HCT116 (cell line): ENCODE measurements at regions not wholly inside any gene's neighbourhood (a gene's known extent, or its start where the extent isn't known, plus 50 kb on each side); places are given as distances from the start of the nearest gene placed in this dataset.
"Not testable (repeated sequence)": the region's sequence is repeated elsewhere in the genome, so short reads cannot be mapped to it uniquely, and the experiment has no call there.

Experiments
- ATAC-seq: fragments of 200-7000 bp; cut with Tn5 transposase; 2 replicates; pipeline ENCODE4 v1.9.1; 2020; ENCODE audit warnings: mild to moderate bottlenecking, moderate library complexity
- BruUV-seq: library from RNA; stranded (reverse); fragments of 400-500 nt; replicated peaks from 2 replicates; lab custom pipeline; 2021; lab: Mats Ljungman, UMichigan
- CTCF ChIA-PET: fragments of 300-600 bp; sonication (Branson Sonifier 250); formaldehyde crosslinking; loops from one replicate; lab custom pipeline; 2021; ENCODE audit warnings: antibody characterized with exemption; lab: Charles Lee
- POLR2A ChIA-PET: fragments of 300-600, 350-600 bp; sonication (Branson Sonifier 250); formaldehyde crosslinking; loops from one replicate; lab custom pipeline; 2021; ENCODE audit warnings: antibody characterized with exemption; lab: Charles Lee
- RAD21 ChIA-PET, 2 experiments: fragments of 300-600 bp; sonication (Branson Sonifier 250); formaldehyde crosslinking; loops; one replicate each; lab custom pipeline; 2023; ENCODE audit warnings: low total read pairs in 2 of 2; ENCODE audit not compliant: uncharacterized antibody in 2 of 2, unreplicated experiment in 2 of 2, low non-redundant PET in 1 of 2; lab: Charles Lee
- DNase-seq: peaks from one replicate; pipeline ENCODE4 v3.0.0-alpha.2; 2010; ENCODE audit warnings: low read depth, low spot score
- H2AFZ ChIP-seq: fragments of 200-600 bp; shearing (Covaris generic), sonication (generic); 2 replicates; pipeline ENCODE4 v1.6.1; 2017; ENCODE audit warnings: low read depth, mixed run types, mixed read lengths, antibody characterized with exemption, low read length; ENCODE audit not compliant: poor library complexity, severe bottlenecking
- H3K27ac ChIP-seq: 2 replicates; pipeline ENCODE4 v1.5.1; 2012; ENCODE audit warnings: low read depth, low read length
- H3K27me3 ChIP-seq: fragments of 200-600 bp; sonication (generic); 2 replicates; pipeline ENCODE4 v1.6.1; 2016; ENCODE audit warnings: mixed run types, low read length, mixed read lengths; ENCODE audit not compliant: insufficient read depth
- H3K36me3 ChIP-seq, 2 experiments: fragments of 200-500 bp in 1 of 2; fragments of 200-600 bp in 1 of 2; sonication (Bioruptor generic) in 1 of 2; sonication (generic) in 1 of 2; 2 replicates each; pipeline versions ENCODE4 v1.5.1 to v1.6.1; 2014 to 2016; ENCODE audit warnings: low read length in 2 of 2, inconsistent platforms in 1 of 2, mixed read lengths in 1 of 2, mixed run types in 1 of 2; ENCODE audit not compliant: insufficient read depth in 2 of 2, control insufficient read depth in 1 of 2
- H3K4me1 ChIP-seq, 2 experiments: fragments of 200-600 bp in 1 of 2; sonication (generic) in 1 of 2; 2 replicates each; pipeline versions ENCODE4 v1.5.1 to v1.6.1; 2012 to 2017; ENCODE audit warnings: low read length in 2 of 2, inconsistent platforms in 1 of 2, mild to moderate bottlenecking in 1 of 2, mixed read lengths in 1 of 2, mixed run types in 1 of 2, moderate library complexity in 1 of 2; ENCODE audit not compliant: insufficient read depth in 2 of 2, control insufficient read depth in 1 of 2
- H3K4me2 ChIP-seq: fragments of 200-600 bp; sonication (generic); 2 replicates; pipeline ENCODE4 v1.6.1; 2017; ENCODE audit warnings: mixed run types, low read length, mixed read lengths
- H3K4me3 ChIP-seq, 2 experiments: fragments of 200-600 bp in 1 of 2; sonication (generic) in 1 of 2; replicated peaks in 1 of 2; 2 replicates each; pipeline ENCODE4 v1.5.1; 2011 to 2016; ENCODE audit warnings: low read length in 2 of 2, control low read depth in 1 of 2, low read depth in 1 of 2, mild to moderate bottlenecking in 1 of 2, mixed read lengths in 1 of 2, mixed run types in 1 of 2
- H3K79me2 ChIP-seq: fragments of 200-600 bp; sonication (generic); 2 replicates; pipeline ENCODE4 v1.6.1; 2017; ENCODE audit warnings: mild to moderate bottlenecking, mixed run types, low read length, moderate library complexity, mixed read lengths; ENCODE audit not compliant: insufficient read depth
- H3K9ac ChIP-seq: fragments of 200-600 bp; sonication (generic); 2 replicates; pipeline ENCODE4 v1.6.1; 2016; ENCODE audit warnings: low read length, mixed read lengths
- H3K9me2 ChIP-seq: fragments of 200-600 bp; sonication (generic), shearing (Covaris generic); 2 replicates; pipeline ENCODE4 v1.6.1; 2017; ENCODE audit warnings: mixed run types, mild to moderate bottlenecking, moderate library complexity; ENCODE audit not compliant: insufficient read depth
- H3K9me3 ChIP-seq, 2 experiments: fragments of 200-500 bp in 1 of 2; fragments of 200-600 bp in 1 of 2; sonication (Bioruptor generic) in 1 of 2; sonication (generic) in 1 of 2; 2 replicates each; pipeline ENCODE4 v1.6.1; 2014 to 2017; ENCODE audit warnings: low read length in 2 of 2, mixed read lengths in 2 of 2, inconsistent platforms in 1 of 2, low read depth in 1 of 2, mild to moderate bottlenecking in 1 of 2, mixed run types in 1 of 2, moderate library complexity in 1 of 2; ENCODE audit not compliant: control insufficient read depth in 1 of 2, insufficient read depth in 1 of 2
- H4K20me1 ChIP-seq: fragments of 200-600 bp; sonication (generic), shearing (Covaris generic); 2 replicates; pipeline ENCODE4 v1.6.1; 2017; ENCODE audit warnings: mixed run types, mild to moderate bottlenecking, moderate library complexity; ENCODE audit not compliant: insufficient read depth
- CBX3 ChIP-seq: IDR thresholded peaks from 2 replicates; pipeline ENCODE4 v1.6.1; 2012; ENCODE audit warnings: low read depth
- CEBPB ChIP-seq: IDR thresholded peaks from 2 replicates; pipeline ENCODE4 v1.6.1; 2012; ENCODE audit warnings: low read depth
- EGR1 ChIP-seq: IDR thresholded peaks from 2 replicates; pipeline ENCODE4 v1.6.1; 2012; ENCODE audit warnings: low read depth
- ELF1 ChIP-seq: IDR thresholded peaks from 2 replicates; pipeline ENCODE4 v1.6.1; 2012; ENCODE audit warnings: low read depth, borderline replicate concordance
- EZH2phosphoT487 ChIP-seq: fragments of 200-600 bp; IDR thresholded peaks from 2 replicates; pipeline ENCODE4 v1.6.1; 2018; ENCODE audit warnings: antibody characterized with exemption, borderline replicate concordance
- JUND ChIP-seq: IDR thresholded peaks from 2 replicates; pipeline ENCODE4 v1.6.1; 2012
- POLR2A ChIP-seq: IDR thresholded peaks from 2 replicates; pipeline ENCODE4 v1.7.0; 2011; ENCODE audit warnings: borderline replicate concordance; ENCODE audit not compliant: insufficient read depth, insufficient read length; ENCODE audit errors: extremely low read depth
- POLR2AphosphoS5 ChIP-seq: IDR thresholded peaks from 2 replicates; pipeline ENCODE4 v1.6.1; 2011; ENCODE audit warnings: mild to moderate bottlenecking, low read depth, low read length, moderate library complexity
- SIN3A ChIP-seq: IDR thresholded peaks from 2 replicates; pipeline ENCODE4 v1.6.1; 2012; ENCODE audit warnings: low read depth
- SP1 ChIP-seq: IDR thresholded peaks from 2 replicates; pipeline ENCODE4 v1.6.1; 2012; ENCODE audit warnings: low read depth
- SRF ChIP-seq: IDR thresholded peaks from 2 replicates; pipeline ENCODE4 v1.6.1; 2012; ENCODE audit warnings: low read depth
- YY1 ChIP-seq: IDR thresholded peaks from 2 replicates; pipeline ENCODE4 v1.6.1; 2011; ENCODE audit warnings: low read length, low read depth, moderate library complexity, mild to moderate bottlenecking; ENCODE audit not compliant: insufficient replicate concordance; ENCODE audit errors: extremely low read depth
- ZFX ChIP-seq: fragments of 450-650 bp; IDR thresholded peaks from 2 replicates; pipeline ENCODE4 v1.6.1; 2017
- ZNF274 ChIP-seq: fragments of 200-500 bp; sonication (Bioruptor generic); IDR thresholded peaks from 2 replicates; pipeline ENCODE4 v1.6.1; 2014; ENCODE audit warnings: mild to moderate bottlenecking, low read depth, low read length, inconsistent platforms
- intact Hi-C: fragments of 100-400 bp; cut with micrococcal nuclease; formaldehyde crosslinking; loops from 2 replicates; pipeline ENCODE4 v1.10.0; 2022
- TF ChIP-seq, protein P1 (sequence below): IDR thresholded peaks from 2 replicates; pipeline ENCODE4 v1.6.1; 2011; ENCODE audit warnings: mild to moderate bottlenecking, low read length, moderate library complexity; ENCODE audit not compliant: insufficient replicate concordance; ENCODE audit errors: extremely low read depth
- TF ChIP-seq, protein P2 (sequence below): IDR thresholded peaks from 2 replicates; pipeline ENCODE4 v1.6.1; 2012
- TF ChIP-seq, protein P3 (sequence below), 3 experiments: fragments of 200-600 bp in 1 of 3; sonication (generic) in 1 of 3; IDR thresholded peaks in 2 of 3; conservative IDR thresholded peaks in 1 of 3; 2 replicates each; pipeline ENCODE4 v1.5.1; 2012 to 2017; ENCODE audit warnings: low read depth in 2 of 3, low read length in 2 of 3, antibody characterized with exemption in 1 of 3, borderline replicate concordance in 1 of 3, control low read depth in 1 of 3, mild to moderate bottlenecking in 1 of 3, mixed read lengths in 1 of 3, mixed run types in 1 of 3, moderate library complexity in 1 of 3; ENCODE audit not compliant: insufficient read depth in 1 of 3

- POLR2A ChIA-PET, result no interaction called here
- Histone ChIP-seq H3K27me3 (peaks cover 16% of the 10 kb centered on the region; the same call in 1 of the 2 replicates), H3K36me3 (no peaks in the 10 kb centered on the region), H3K4me1 (no peaks in the 10 kb centered on the region), H2AFZ (no peak overlapping the region), H3K9me3 (no peaks in the 10 kb centered on the region), H3K27ac (no peak overlapping the region), H3K79me2 (no peaks in the 10 kb centered on the region), H3K4me3 (no peak overlapping the region), H3K4me2 (no peak overlapping the region), H4K20me1 (no peaks in the 10 kb centered on the region), H3K9ac (no peak overlapping the region), H3K9me2 (no peaks in the 10 kb centered on the region)
- RAD21 ChIA-PET, result no interaction called here
- TF ChIP-seq SIN3A (no peak), ZFX (no peak), JUND (no peak), SRF (no peak), CBX3 (no peak), ZNF274 (no peak), POLR2A (no peak), CEBPB (no peak), EGR1 (no peak), ELF1 (no peak), YY1 (no peak), POLR2AphosphoS5 (no peak), SP1 (no peak), EZH2phosphoT487 (no peak)
- TF ChIP-seq, protein P1, sequence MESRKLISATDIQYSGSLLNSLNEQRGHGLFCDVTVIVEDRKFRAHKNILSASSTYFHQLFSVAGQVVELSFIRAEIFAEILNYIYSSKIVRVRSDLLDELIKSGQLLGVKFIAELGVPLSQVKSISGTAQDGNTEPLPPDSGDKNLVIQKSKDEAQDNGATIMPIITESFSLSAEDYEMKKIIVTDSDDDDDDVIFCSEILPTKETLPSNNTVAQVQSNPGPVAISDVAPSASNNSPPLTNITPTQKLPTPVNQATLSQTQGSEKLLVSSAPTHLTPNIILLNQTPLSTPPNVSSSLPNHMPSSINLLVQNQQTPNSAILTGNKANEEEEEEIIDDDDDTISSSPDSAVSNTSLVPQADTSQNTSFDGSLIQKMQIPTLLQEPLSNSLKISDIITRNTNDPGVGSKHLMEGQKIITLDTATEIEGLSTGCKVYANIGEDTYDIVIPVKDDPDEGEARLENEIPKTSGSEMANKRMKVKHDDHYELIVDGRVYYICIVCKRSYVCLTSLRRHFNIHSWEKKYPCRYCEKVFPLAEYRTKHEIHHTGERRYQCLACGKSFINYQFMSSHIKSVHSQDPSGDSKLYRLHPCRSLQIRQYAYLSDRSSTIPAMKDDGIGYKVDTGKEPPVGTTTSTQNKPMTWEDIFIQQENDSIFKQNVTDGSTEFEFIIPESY, result no peak
- TF ChIP-seq, protein P2, sequence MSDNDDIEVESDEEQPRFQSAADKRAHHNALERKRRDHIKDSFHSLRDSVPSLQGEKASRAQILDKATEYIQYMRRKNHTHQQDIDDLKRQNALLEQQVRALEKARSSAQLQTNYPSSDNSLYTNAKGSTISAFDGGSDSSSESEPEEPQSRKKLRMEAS, result no peak
- TF ChIP-seq, protein P3, sequence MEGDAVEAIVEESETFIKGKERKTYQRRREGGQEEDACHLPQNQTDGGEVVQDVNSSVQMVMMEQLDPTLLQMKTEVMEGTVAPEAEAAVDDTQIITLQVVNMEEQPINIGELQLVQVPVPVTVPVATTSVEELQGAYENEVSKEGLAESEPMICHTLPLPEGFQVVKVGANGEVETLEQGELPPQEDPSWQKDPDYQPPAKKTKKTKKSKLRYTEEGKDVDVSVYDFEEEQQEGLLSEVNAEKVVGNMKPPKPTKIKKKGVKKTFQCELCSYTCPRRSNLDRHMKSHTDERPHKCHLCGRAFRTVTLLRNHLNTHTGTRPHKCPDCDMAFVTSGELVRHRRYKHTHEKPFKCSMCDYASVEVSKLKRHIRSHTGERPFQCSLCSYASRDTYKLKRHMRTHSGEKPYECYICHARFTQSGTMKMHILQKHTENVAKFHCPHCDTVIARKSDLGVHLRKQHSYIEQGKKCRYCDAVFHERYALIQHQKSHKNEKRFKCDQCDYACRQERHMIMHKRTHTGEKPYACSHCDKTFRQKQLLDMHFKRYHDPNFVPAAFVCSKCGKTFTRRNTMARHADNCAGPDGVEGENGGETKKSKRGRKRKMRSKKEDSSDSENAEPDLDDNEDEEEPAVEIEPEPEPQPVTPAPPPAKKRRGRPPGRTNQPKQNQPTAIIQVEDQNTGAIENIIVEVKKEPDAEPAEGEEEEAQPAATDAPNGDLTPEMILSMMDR (IDR thresholded peaks at IDR 0.05 in 2 of 3, conservative IDR thresholded peaks at IDR 0.05 in 1 of 3; ENCODE audit: borderline replicate concordance in 1 of 3, insufficient read depth in 1 of 3, low read depth in 2 of 3, low read length in 2 of 3), result no peak
- intact Hi-C loops, result no loop called here
- CTCF ChIA-PET, result no interaction called here
- ATAC-seq, result no peak
- BruUV-seq, result no TSS peak
- no peak for DNase-seq
These were observed 453.7 kb upstream of the RUNX1 start for GRCh38 chr21:35502821-35503220.

- H3K9me2 ChIP-seq, H3K4me2 ChIP-seq, BruUV-seq, intact Hi-C loops, H3K4me1 ChIP-seq, H4K20me1 ChIP-seq, H3K9ac ChIP-seq, H2AFZ ChIP-seq, H3K4me3 ChIP-seq, H3K36me3 ChIP-seq, POLR2A ChIA-PET, RAD21 ChIA-PET, DNase-seq, H3K27me3 ChIP-seq, H3K79me2 ChIP-seq, H3K27ac ChIP-seq, ATAC-seq, CTCF ChIA-PET, H3K9me3 ChIP-seq: not testable (repeated sequence)
These were observed 448.4 kb upstream of the RUNX1 start for GRCh38 chr21:35497522-35497921.
